NOMO-1 treated with DMSO at 0.1 percent for 48 hours (cell line): ENCODE measurements at regions not wholly inside any gene's neighbourhood (a gene's known extent, or its start where the extent isn't known, plus 50 kb on each side); places are given as distances from the start of the nearest gene placed in this dataset.
A peak's percentile ranks its signal among the peaks of the same experiment; 100 is the strongest.
"Not testable (repeated sequence)": the region's sequence is repeated elsewhere in the genome, so short reads cannot be mapped to it uniquely, and the experiment has no call there.

Experiments
- DNase-seq: peaks from one replicate; lab custom pipeline; 2025; ENCODE audit not compliant: unreplicated experiment; lab: John Stamatoyannopoulos, UW

GRCh38 chr3:14252321-14253021 lies 73.9 kb downstream of the LSM3 start:
- DNase-seq: no peak

GRCh38 chr3:14253022-14253706 lies 74.5 kb downstream of the LSM3 start:
- no peak for DNase-seq

- no peak for DNase-seq
These were observed 75.2 kb downstream of the LSM3 start for GRCh38 chr3:14253707-14254382.

- DNase-seq: no peak
These were observed 76.4 kb downstream of the LSM3 start for GRCh38 chr3:14254812-14255702.

- no peak for DNase-seq
These were observed 77.4 kb downstream of the LSM3 start for GRCh38 chr3:14256046-14256445.

GRCh38 chr3:14256561-14257342 lies 78.1 kb downstream of the LSM3 start:
- no peak for DNase-seq

- DNase-seq: no peak
These were observed 80.6 kb downstream of the LSM3 start for GRCh38 chr3:14258906-14259904.

- no peak for DNase-seq
These were observed 81.8 kb downstream of the LSM3 start for GRCh38 chr3:14260463-14260862.

GRCh38 chr3:14261229-14261628 lies 82.6 kb downstream of the LSM3 start:
- DNase-seq: peak; percentile 41

GRCh38 chr3:14262212-14262611 lies 83.6 kb downstream of the LSM3 start:
- DNase-seq: no peak

- no peak for DNase-seq
These were observed 84.2 kb downstream of the LSM3 start for GRCh38 chr3:14262867-14263266.

GRCh38 chr3:14263317-14264005 lies 84.8 kb downstream of the LSM3 start:
- DNase-seq: no peak

GRCh38 chr3:14265246-14265962 lies 86.8 kb downstream of the LSM3 start:
- no peak for DNase-seq

- DNase-seq: no peak
These were observed 87.7 kb downstream of the LSM3 start for GRCh38 chr3:14266361-14266760.

GRCh38 chr3:14267976-14268375 lies 89.4 kb downstream of the LSM3 start:
- DNase-seq: no peak

- DNase-seq: no peak
These were observed 90.3 kb downstream of the LSM3 start for GRCh38 chr3:14268897-14269296.

GRCh38 chr3:14272041-14272958 lies 93.7 kb downstream of the LSM3 start:
- not testable (repeated sequence) for DNase-seq
